ENCODE measurements at regions not wholly inside any gene's neighbourhood (a gene's known extent, or its start where the extent isn't known, plus 50 kb on each side); places are given as distances from the start of the nearest gene placed in this dataset.
"Not testable (repeated sequence)": the region's sequence is repeated elsewhere in the genome, so short reads cannot be mapped to it uniquely, and the experiment has no call there.

DNA sequence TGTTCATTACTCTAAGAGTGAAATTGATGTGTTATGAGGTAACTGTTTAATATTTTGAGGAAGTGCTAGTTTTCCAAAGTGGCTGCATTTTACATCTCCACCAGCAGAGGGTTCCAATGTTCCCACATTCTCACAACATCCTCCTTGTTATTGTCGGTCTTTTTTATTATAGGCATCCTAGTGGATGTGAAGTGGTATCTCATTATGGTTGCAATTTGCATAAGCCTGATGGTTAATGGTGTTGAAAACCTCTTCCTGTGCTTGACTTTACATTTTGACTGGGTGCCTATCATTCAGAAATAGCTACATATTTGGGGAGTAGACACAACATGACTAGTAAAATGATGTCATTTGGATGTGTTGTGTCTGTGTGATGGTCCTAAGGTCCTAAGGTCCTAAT lies 143.6 kb downstream of the MRPS30 start:
- H3K9me3 Mint-ChIP-seq = no peaks in the 10 kb centered on the region
- no peak overlapping the region for H3K27ac Mint-ChIP-seq
- H3K36me3 Mint-ChIP-seq (ENCODE audit: low read depth) = no peaks in the 10 kb centered on the region
- H3K4me1 Mint-ChIP-seq = no peaks in the 10 kb centered on the region
- ChIA-PET CTCF (interaction anchor here (1.3 to 1.6 kb wide), 2 partner anchors 10 to 13 kb away, joined by 3 to 4 read pairs; no protein-coding TSS in a partner anchor), POLR2A (no interaction called here)
- no peak overlapping the region for H3K4me3 Mint-ChIP-seq
- no peak for DNase-seq
- H3K27me3 Mint-ChIP-seq = no peaks in the 10 kb centered on the region

DNA sequence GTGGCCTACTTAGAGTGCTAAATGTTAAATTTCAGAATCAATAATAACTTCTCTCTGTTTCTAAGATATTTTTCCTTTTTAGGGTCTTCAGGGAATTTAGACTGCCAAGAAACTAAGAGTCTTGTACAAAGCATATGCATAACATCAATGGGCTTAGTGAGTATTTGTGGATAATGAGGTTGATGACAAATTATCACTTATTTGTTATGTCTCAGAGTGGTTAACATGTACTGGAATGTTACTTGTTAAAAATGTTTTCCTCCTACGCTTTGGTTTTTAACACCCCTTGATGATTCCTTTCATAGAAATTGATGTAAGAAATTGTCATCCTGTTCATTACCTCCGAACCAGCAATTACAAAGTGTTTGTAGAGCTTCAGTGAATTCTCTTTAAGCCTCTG lies 144.3 kb downstream of the MRPS30 start:
- no peak overlapping the region for H3K27ac Mint-ChIP-seq
- no peaks in the 10 kb centered on the region for H3K27me3 Mint-ChIP-seq
- CTCF ChIA-PET = interaction anchor here (1.3 to 1.6 kb wide), 2 partner anchors 10 to 12 kb away, joined by 3 to 4 read pairs; no protein-coding TSS in a partner anchor
- no peak for DNase-seq
- no peaks in the 10 kb centered on the region for H3K9me3 Mint-ChIP-seq
- H3K36me3 Mint-ChIP-seq (ENCODE audit: low read depth) = no peaks in the 10 kb centered on the region
- H3K4me1 Mint-ChIP-seq = no peaks in the 10 kb centered on the region
- POLR2A ChIA-PET = no interaction called here
- no peak overlapping the region for H3K4me3 Mint-ChIP-seq

DNA sequence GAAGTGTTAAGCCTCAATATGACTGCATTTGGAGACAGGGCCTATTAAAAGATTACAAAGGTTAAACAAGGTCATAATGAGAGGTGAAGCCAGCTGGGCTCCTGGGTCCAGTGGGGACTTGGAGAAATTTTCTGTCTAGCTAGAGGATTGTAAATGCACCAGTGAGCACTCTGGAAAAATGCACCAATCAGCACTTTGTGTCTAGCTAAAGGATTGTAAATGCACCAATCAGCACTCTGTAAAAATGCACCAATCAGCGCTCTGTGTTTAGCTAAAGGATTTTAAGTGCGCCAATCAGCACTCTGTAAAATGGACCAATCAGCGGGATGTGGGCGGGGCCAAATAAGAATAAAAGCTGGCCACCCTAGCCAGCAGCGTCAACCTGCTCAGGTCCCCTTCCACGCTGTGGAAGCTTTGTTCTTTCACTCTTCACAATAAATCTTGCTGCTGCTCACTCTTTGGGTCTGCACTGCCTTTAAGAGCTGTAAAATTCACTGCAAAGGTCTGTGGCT lies 150.3 kb downstream of the MRPS30 start:
- CTCF ChIA-PET; H3K27me3 Mint-ChIP-seq; DNase-seq; H3K36me3 Mint-ChIP-seq (ENCODE audit: low read depth); POLR2A ChIA-PET; H3K4me1 Mint-ChIP-seq; H3K4me3 Mint-ChIP-seq; H3K27ac Mint-ChIP-seq; H3K9me3 Mint-ChIP-seq: not testable (repeated sequence)

DNA sequence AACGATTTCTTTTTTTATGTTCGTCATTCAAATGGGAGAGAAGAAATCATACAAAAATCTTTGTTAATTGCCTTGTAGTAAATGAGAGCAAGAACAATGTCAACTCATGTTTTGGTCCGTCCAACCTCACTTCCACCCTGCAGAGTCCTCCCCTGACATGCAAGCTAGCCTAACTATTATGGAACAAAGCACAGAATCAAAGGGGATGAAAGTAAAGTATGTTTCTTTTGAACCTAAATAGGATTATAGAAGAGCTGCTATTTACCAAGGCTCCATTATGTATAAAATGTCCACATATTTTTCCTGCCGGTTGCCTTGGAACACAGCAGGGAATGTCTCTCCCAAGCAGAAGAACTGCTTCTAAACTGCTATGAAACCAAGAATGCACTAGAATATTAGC lies 161.1 kb downstream of the MRPS30 start:
- no peaks in the 10 kb centered on the region for H3K9me3 Mint-ChIP-seq
- no peaks in the 10 kb centered on the region for H3K4me1 Mint-ChIP-seq
- ChIA-PET POLR2A (no interaction called here), CTCF (no interaction called here)
- no peak for DNase-seq
- no peaks in the 10 kb centered on the region for H3K27me3 Mint-ChIP-seq
- no peak overlapping the region for H3K4me3 Mint-ChIP-seq
- no peaks in the 10 kb centered on the region for H3K36me3 Mint-ChIP-seq (ENCODE audit: low read depth)
- H3K27ac Mint-ChIP-seq = no peak overlapping the region

DNA sequence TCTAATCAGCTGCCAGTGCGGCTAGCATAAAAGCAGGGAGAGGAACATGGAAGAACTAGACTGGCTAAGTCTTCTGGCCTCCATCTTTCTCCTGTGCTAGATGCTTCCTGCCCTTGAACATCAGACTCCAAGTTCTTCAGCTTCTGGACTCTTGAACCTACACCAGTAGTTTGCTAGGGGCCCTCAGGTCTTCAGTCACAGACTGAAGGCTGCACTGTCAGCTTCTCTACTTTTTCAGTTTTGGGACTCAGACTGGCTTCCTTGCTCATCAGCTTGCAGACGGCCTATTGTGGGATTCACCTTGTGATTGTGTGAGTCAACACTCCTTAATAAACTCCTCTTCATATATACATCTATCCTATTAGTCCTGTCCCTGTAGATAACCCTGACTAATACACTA lies 162.2 kb downstream of the MRPS30 start:
- DNase-seq; CTCF ChIA-PET; H3K9me3 Mint-ChIP-seq; H3K4me3 Mint-ChIP-seq; POLR2A ChIA-PET; H3K27me3 Mint-ChIP-seq; H3K27ac Mint-ChIP-seq; H3K4me1 Mint-ChIP-seq; H3K36me3 Mint-ChIP-seq (ENCODE audit: low read depth): not testable (repeated sequence)

DNA sequence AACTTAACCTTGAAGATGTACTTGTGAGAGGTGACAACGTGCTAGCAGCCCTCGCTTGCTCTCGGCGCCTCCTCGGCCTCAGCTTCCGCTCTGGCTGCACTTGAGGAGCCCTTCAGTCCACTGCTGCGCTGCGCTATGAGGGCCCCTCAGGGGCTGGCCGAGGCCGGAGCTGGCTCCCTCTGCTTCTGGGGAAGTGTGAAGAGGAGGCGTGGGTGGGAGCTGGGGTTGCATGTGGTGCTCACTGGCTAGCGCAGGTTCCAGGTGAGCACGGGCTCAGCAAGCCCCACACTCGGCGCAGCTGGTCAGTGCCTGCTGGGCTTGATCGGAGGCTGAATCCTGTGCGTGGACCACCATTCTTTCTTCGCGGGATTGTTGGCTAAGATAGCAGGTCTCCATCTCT lies 166.1 kb downstream of the MRPS30 start:
- no peaks in the 10 kb centered on the region for H3K36me3 Mint-ChIP-seq (ENCODE audit: low read depth)
- no peaks in the 10 kb centered on the region for H3K9me3 Mint-ChIP-seq
- no peak for DNase-seq
- H3K27me3 Mint-ChIP-seq = no peaks in the 10 kb centered on the region
- H3K4me1 Mint-ChIP-seq = no peaks in the 10 kb centered on the region
- no peak overlapping the region for H3K27ac Mint-ChIP-seq
- no peak overlapping the region for H3K4me3 Mint-ChIP-seq
- CTCF ChIA-PET = no interaction called here
- POLR2A ChIA-PET = no interaction called here

DNA sequence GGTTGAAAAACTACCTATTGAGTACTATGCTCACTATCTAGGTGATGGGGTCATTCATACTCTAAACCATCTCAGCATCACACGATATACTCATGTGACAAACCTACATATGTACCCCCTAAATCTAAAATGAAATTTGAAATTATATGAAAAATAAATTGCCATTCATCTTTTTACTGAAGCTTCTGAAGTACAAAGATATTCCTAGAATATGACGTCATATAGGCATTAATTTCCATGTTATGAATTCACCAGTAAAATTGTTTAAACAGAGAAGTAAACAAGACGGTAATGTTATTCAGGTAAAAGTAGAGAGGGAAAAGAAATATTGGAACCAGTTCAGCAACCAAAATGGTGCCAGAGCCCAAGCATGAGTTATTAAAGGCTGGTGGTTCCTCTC lies 173.0 kb downstream of the MRPS30 start:
- Mint-ChIP-seq H3K36me3 (ENCODE audit: low read depth) (no peaks in the 10 kb centered on the region), H3K27me3 (no peaks in the 10 kb centered on the region), H3K4me1 (no peaks in the 10 kb centered on the region), H3K9me3 (peaks cover 23% of the 10 kb centered on the region), H3K4me3 (no peak overlapping the region), H3K27ac (no peak overlapping the region)
- DNase-seq = no peak
- ChIA-PET POLR2A (no interaction called here), CTCF (no interaction called here)

DNA sequence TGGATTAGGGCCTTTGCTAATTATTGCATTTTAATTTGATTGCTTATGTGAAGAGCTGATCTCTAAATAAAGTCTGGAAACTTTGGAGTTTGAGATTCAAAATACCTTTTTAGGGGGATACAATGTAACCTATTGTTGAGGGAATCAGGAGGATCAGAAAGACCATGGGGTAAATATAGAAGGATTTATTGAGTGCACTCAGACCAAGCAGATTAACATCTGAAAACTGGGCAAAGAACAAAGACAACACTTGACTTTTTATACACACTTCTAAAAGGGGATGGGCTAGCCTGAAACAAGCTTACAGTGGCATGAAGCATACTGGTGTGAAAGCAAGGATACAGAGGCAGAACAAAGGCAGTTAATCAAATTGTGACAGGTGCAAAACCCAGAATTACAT lies 174.3 kb downstream of the MRPS30 start:
- POLR2A ChIA-PET = no interaction called here
- Mint-ChIP-seq H3K4me1 (no peaks in the 10 kb centered on the region), H3K36me3 (ENCODE audit: low read depth) (no peaks in the 10 kb centered on the region), H3K27me3 (no peaks in the 10 kb centered on the region), H3K4me3 (no peak overlapping the region), H3K9me3 (peaks cover 23% of the 10 kb centered on the region), H3K27ac (no peak overlapping the region)
- no peak for DNase-seq
- CTCF ChIA-PET = no interaction called here

DNA sequence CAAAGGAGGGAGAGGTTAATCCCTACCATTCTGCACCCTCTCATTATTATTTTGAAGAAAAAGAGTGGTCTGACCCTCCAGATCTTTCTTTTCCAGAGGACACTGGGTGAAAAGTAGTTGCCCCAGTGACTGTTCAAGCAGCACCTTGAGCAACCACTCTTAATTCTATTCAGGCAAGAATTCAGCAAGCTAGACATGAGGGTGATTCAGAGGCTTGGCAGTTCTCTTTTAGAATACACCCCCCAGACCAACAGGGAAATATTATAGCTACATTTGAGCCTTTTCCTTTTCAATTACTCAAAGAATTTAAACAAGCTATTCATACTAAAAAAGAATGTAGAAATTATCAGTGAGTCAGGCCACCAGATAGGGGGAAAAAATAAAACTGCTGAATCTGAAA lies 178.3 kb downstream of the MRPS30 start:
- no peaks in the 10 kb centered on the region for H3K36me3 Mint-ChIP-seq (ENCODE audit: low read depth)
- POLR2A ChIA-PET = no interaction called here
- no peak for DNase-seq
- H3K4me3 Mint-ChIP-seq = no peak overlapping the region
- H3K4me1 Mint-ChIP-seq = no peaks in the 10 kb centered on the region
- no peaks in the 10 kb centered on the region for H3K27me3 Mint-ChIP-seq
- CTCF ChIA-PET = no interaction called here
- H3K9me3 Mint-ChIP-seq = peaks cover 36% of the 10 kb centered on the region
- no peak overlapping the region for H3K27ac Mint-ChIP-seq

DNA sequence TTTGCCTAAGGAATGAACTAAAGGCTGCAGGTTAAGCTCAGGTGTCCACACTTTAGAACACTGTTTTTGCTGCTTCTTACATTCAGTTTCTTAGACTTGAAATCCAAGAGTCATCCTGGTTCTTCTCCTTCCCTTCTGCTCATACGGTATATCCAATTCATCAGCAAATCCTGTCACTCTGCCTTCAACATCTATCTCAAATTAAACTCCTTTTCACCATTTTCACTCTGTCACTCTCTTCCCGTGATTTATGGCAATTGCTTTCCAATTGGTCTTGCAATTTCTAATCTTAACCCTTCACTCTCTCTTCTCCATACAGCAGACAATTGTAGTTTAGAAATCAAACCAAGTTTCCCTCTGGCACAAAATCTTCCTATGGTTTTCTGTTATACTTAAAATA lies 182.9 kb downstream of the MRPS30 start:
- POLR2A ChIA-PET = no interaction called here

DNA sequence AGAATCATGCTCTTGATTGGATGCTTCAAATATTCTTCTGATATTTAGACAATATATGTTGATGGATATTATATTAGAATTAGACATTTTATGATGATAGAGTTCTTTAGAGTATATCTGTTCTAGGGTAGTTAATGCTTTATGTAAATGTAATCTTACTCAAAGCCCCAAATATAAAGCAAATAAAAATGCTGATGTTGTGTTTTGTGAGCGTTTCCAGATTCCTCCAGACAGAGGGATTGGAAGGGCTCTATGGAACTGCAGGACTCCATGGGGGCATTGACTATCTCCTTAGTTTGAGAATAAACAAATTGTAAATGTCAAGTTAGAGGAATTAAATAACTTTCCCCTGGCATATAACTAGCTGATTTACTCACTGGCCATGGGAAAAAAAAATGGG lies 184.5 kb downstream of the MRPS30 start:
- POLR2A ChIA-PET = no interaction called here

More for the DNA sequence above, 182.9 kb downstream of the MRPS30 start:
- no peaks in the 10 kb centered on the region for H3K4me1 Mint-ChIP-seq
- H3K27me3 Mint-ChIP-seq = no peaks in the 10 kb centered on the region
- no peak overlapping the region for H3K27ac Mint-ChIP-seq
- H3K36me3 Mint-ChIP-seq (ENCODE audit: low read depth) = no peaks in the 10 kb centered on the region
- no peak overlapping the region for H3K4me3 Mint-ChIP-seq
- DNase-seq = no peak
- CTCF ChIA-PET = no interaction called here
- peaks cover 16% of the 10 kb centered on the region for H3K9me3 Mint-ChIP-seq

DNA sequence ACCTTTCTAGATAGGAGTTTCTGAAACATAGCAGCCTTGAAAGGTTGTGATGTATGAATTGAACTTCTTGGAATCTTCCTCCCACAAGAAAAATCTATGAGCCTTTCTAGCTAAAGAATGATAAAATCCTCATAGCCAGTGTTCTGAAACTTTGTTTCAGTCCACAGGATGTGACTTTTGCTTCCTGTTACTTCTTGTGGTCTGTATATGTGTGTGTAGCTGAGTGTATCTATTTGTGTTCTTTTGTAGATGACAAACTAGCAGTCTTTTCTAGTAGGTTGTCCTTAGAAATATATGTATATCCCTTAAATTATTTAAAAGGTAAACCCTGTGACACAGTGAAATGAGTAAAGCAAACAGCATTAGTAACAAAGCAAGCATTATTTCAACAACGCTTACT lies 188.8 kb downstream of the MRPS30 start:
- Mint-ChIP-seq H3K27me3 (no peaks in the 10 kb centered on the region), H3K27ac (no peak overlapping the region), H3K9me3 (no peaks in the 10 kb centered on the region), H3K4me3 (no peak overlapping the region), H3K36me3 (ENCODE audit: low read depth) (no peaks in the 10 kb centered on the region), H3K4me1 (peaks cover 2% of the 10 kb centered on the region)
- no peak for DNase-seq
- CTCF ChIA-PET = no interaction called here
- POLR2A ChIA-PET = no interaction called here

More for the DNA sequence above, 184.5 kb downstream of the MRPS30 start:
- CTCF ChIA-PET = no interaction called here
- Mint-ChIP-seq H3K4me3 (no peak overlapping the region), H3K36me3 (ENCODE audit: low read depth) (no peaks in the 10 kb centered on the region), H3K27ac (no peak overlapping the region), H3K27me3 (no peaks in the 10 kb centered on the region), H3K9me3 (peaks cover 16% of the 10 kb centered on the region), H3K4me1 (peaks cover 2% of the 10 kb centered on the region)
- no peak for DNase-seq

DNA sequence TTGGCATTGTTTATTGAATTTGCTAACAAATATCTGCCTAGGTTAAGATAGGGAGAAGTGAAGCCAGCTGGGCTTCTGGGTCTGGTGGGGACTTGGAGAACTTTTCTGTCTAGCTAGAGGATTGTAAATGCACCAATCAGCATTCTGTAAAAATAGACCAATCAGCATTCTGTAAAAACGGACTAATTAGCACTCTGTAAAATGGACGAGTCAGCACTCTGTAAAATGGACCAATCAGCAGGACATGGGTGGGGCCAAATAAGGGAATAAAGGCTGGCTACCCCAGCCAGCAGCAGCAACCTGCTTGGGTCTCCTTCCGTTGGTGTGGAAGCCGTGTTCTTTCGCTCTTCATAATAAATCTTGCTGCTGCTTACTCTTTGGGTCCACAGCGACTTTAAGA lies 198.4 kb downstream of the MRPS30 start:
- CTCF ChIA-PET; H3K27ac Mint-ChIP-seq; H3K4me3 Mint-ChIP-seq; H3K27me3 Mint-ChIP-seq; DNase-seq; H3K36me3 Mint-ChIP-seq (ENCODE audit: low read depth); POLR2A ChIA-PET; H3K4me1 Mint-ChIP-seq; H3K9me3 Mint-ChIP-seq: not testable (repeated sequence)

DNA sequence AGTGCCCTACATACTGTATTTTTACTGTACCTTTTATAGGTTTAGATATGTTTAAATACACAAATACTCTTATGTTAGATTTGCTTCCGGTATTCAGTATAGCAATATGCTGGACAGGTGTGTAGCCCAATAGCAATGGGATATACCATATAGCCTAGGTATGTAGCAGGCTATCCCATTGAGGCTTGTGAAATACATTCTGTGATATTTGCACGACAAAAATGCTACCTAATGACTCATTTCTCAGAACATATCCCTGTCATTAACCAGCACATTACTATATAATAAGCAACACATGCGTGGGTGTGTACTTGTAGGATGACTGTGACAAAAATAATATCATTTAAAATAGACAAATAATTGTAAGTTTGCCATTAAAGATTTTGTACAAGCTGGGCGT lies 208.8 kb downstream of the MRPS30 start:
- Mint-ChIP-seq H3K27me3 (no peaks in the 10 kb centered on the region), H3K36me3 (ENCODE audit: low read depth) (no peaks in the 10 kb centered on the region), H3K27ac (no peak overlapping the region), H3K4me3 (no peak overlapping the region), H3K4me1 (no peaks in the 10 kb centered on the region), H3K9me3 (peaks cover 3% of the 10 kb centered on the region)
- ChIA-PET CTCF (no interaction called here), POLR2A (no interaction called here)
- DNase-seq = no peak

DNA sequence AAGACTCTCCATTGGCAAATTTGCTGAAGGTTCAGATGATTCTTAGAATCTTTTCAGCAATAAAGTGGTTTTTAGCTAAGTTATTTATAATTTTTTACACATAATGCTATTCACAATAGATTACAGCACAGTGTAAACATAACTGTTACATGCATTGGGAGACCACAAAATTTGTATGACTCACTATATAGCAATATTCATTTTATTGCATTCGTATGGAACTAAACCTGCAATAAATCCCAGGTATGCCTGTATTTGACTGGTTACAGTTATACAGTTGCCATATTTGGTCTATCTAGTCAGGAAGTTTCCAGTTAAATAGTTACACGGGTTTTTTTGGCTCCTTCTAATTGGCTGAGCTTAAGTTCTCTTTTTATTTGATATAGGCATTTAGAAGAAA lies 220.8 kb downstream of the MRPS30 start:
- DNase-seq = no peak
- no peaks in the 10 kb centered on the region for H3K27me3 Mint-ChIP-seq
- H3K4me3 Mint-ChIP-seq = no peak overlapping the region
- no peaks in the 10 kb centered on the region for H3K4me1 Mint-ChIP-seq
- ChIA-PET POLR2A (no interaction called here), CTCF (interaction anchor here (0.6 kb wide), 1 partner anchor 17 kb away, joined by 3 read pairs; no protein-coding TSS in a partner anchor)
- H3K27ac Mint-ChIP-seq = no peak overlapping the region
- H3K36me3 Mint-ChIP-seq (ENCODE audit: low read depth) = no peaks in the 10 kb centered on the region
- H3K9me3 Mint-ChIP-seq = no peaks in the 10 kb centered on the region

Measured in activated CD4-positive, alpha-beta memory T cell treated with anti-CD3 and anti-CD28 coated beads, Interleukin-2, amount 10 ng/mL, durations not matched to agents 7 days and 5 days (primary cell).